Activated CD4-positive, alpha-beta memory T cell treated with anti-CD3 and anti-CD28 coated beads, Interleukin-2, amount 10 ng/mL, durations not matched to agents 7 days and 5 days (primary cell): ENCODE measurements at regions not wholly inside any gene's neighbourhood (a gene's known extent, or its start where the extent isn't known, plus 50 kb on each side); places are given as distances from the start of the nearest gene placed in this dataset.
"Not testable (repeated sequence)": the region's sequence is repeated elsewhere in the genome, so short reads cannot be mapped to it uniquely, and the experiment has no call there.

Experiments used
- CTCF ChIA-PET: fragments of 350-600 bp; sonication (Branson Sonifier 250); formaldehyde crosslinking; loops from one replicate; lab custom pipeline; 2021; ENCODE audit warnings: antibody characterized with exemption, inconsistent platforms; lab: Charles Lee
- POLR2A ChIA-PET: fragments of 350-600 bp; sonication (Branson Sonifier 250); formaldehyde crosslinking; loops from one replicate; lab custom pipeline; 2021; ENCODE audit warnings: antibody characterized with exemption; lab: Charles Lee
- DNase-seq: peaks from one replicate; pipeline ENCODE4 v3.0.0-alpha.2; 2020
- H3K27ac Mint-ChIP-seq: one replicate; pipeline ENCODE4 v1.8.0; 2021; ENCODE audit warnings: mild to moderate bottlenecking, mixed read lengths
- H3K27me3 Mint-ChIP-seq: one replicate; pipeline ENCODE4 v1.8.0; 2021; ENCODE audit warnings: mixed read lengths
- H3K36me3 Mint-ChIP-seq: one replicate; pipeline ENCODE4 v1.8.0; 2021; ENCODE audit warnings: low read depth, mixed read lengths
- H3K4me1 Mint-ChIP-seq: one replicate; pipeline ENCODE4 v1.8.0; 2021; ENCODE audit warnings: mixed read lengths
- H3K4me3 Mint-ChIP-seq: one replicate; pipeline ENCODE4 v1.8.0; 2021; ENCODE audit warnings: mild to moderate bottlenecking, mixed read lengths
- H3K9me3 Mint-ChIP-seq: one replicate; pipeline ENCODE4 v1.8.0; 2021; ENCODE audit warnings: mixed read lengths

- Mint-ChIP-seq H3K36me3 (no peaks in the 10 kb centered on the region), H3K27me3 (no peaks in the 10 kb centered on the region), H3K4me1 (no peaks in the 10 kb centered on the region), H3K4me3 (no peak overlapping the region), H3K27ac (no peak overlapping the region), H3K9me3 (no peaks in the 10 kb centered on the region)
- DNase-seq: no peak
- POLR2A ChIA-PET: no interaction called here
- CTCF ChIA-PET: no interaction called here
These were observed 308.9 kb downstream of the GLUD2 start for GRCh38 chrX:121356139-121356849.

GRCh38 chrX:121356850-121357171 is 309.4 kb downstream of the GLUD2 start:
- ChIA-PET POLR2A (no interaction called here), CTCF (no interaction called here)
- no peaks in the 10 kb centered on the region for H3K4me1 Mint-ChIP-seq
- no peak for DNase-seq
- H3K36me3 Mint-ChIP-seq: no peaks in the 10 kb centered on the region
- no peaks in the 10 kb centered on the region for H3K9me3 Mint-ChIP-seq
- no peaks in the 10 kb centered on the region for H3K27me3 Mint-ChIP-seq
- H3K4me3 Mint-ChIP-seq: no peak overlapping the region
- H3K27ac Mint-ChIP-seq: no peak overlapping the region

- Mint-ChIP-seq H3K9me3 (no peaks in the 10 kb centered on the region), H3K27me3 (no peaks in the 10 kb centered on the region), H3K4me3 (no peak overlapping the region), H3K36me3 (no peaks in the 10 kb centered on the region), H3K4me1 (no peaks in the 10 kb centered on the region), H3K27ac (no peak overlapping the region)
- CTCF ChIA-PET: no interaction called here
- DNase-seq: no peak
- POLR2A ChIA-PET: no interaction called here
These were observed 312.9 kb downstream of the GLUD2 start for GRCh38 chrX:121360280-121360679.

GRCh38 chrX:121365572-121366161 is 318.3 kb downstream of the GLUD2 start:
- DNase-seq: no peak
- no peak overlapping the region for H3K4me3 Mint-ChIP-seq
- no peaks in the 10 kb centered on the region for H3K27me3 Mint-ChIP-seq
- no peaks in the 10 kb centered on the region for H3K36me3 Mint-ChIP-seq
- H3K9me3 Mint-ChIP-seq: no peaks in the 10 kb centered on the region
- ChIA-PET CTCF (no interaction called here), POLR2A (no interaction called here)
- H3K4me1 Mint-ChIP-seq: no peaks in the 10 kb centered on the region
- H3K27ac Mint-ChIP-seq: no peak overlapping the region

GRCh38 chrX:121374471-121374870 is 327.1 kb downstream of the GLUD2 start:
- no peak for DNase-seq
- ChIA-PET CTCF (no interaction called here), POLR2A (no interaction called here)
- Mint-ChIP-seq H3K9me3 (no peaks in the 10 kb centered on the region), H3K27ac (no peak overlapping the region), H3K4me3 (no peak overlapping the region), H3K36me3 (no peaks in the 10 kb centered on the region), H3K4me1 (no peaks in the 10 kb centered on the region), H3K27me3 (no peaks in the 10 kb centered on the region)

GRCh38 chrX:121381915-121382314 is 334.5 kb downstream of the GLUD2 start:
- H3K4me3 Mint-ChIP-seq, H3K36me3 Mint-ChIP-seq, CTCF ChIA-PET, DNase-seq, H3K27me3 Mint-ChIP-seq, POLR2A ChIA-PET, H3K4me1 Mint-ChIP-seq, H3K9me3 Mint-ChIP-seq, H3K27ac Mint-ChIP-seq: not testable (repeated sequence)

GRCh38 chrX:121389976-121390714 is 342.7 kb downstream of the GLUD2 start:
- no peaks in the 10 kb centered on the region for H3K36me3 Mint-ChIP-seq
- H3K27me3 Mint-ChIP-seq: no peaks in the 10 kb centered on the region
- no peak overlapping the region for H3K27ac Mint-ChIP-seq
- H3K4me3 Mint-ChIP-seq: no peak overlapping the region
- ChIA-PET CTCF (no interaction called here), POLR2A (no interaction called here)
- H3K9me3 Mint-ChIP-seq: no peaks in the 10 kb centered on the region
- DNase-seq: no peak
- no peaks in the 10 kb centered on the region for H3K4me1 Mint-ChIP-seq

- ChIA-PET CTCF (no interaction called here), POLR2A (no interaction called here)
- H3K4me1 Mint-ChIP-seq: no peaks in the 10 kb centered on the region
- H3K9me3 Mint-ChIP-seq: no peaks in the 10 kb centered on the region
- H3K27ac Mint-ChIP-seq: no peak overlapping the region
- no peaks in the 10 kb centered on the region for H3K27me3 Mint-ChIP-seq
- no peak overlapping the region for H3K4me3 Mint-ChIP-seq
- DNase-seq: no peak
- H3K36me3 Mint-ChIP-seq: no peaks in the 10 kb centered on the region
These were observed 358.4 kb downstream of the GLUD2 start for GRCh38 chrX:121405826-121406225.

- ChIA-PET POLR2A (no interaction called here), CTCF (no interaction called here)
- Mint-ChIP-seq H3K27me3 (no peaks in the 10 kb centered on the region), H3K9me3 (no peaks in the 10 kb centered on the region), H3K4me1 (no peaks in the 10 kb centered on the region), H3K36me3 (no peaks in the 10 kb centered on the region), H3K27ac (no peak overlapping the region), H3K4me3 (no peak overlapping the region)
- DNase-seq: no peak
These were observed 360.2 kb downstream of the GLUD2 start for GRCh38 chrX:121407627-121408026.

GRCh38 chrX:121431514-121431913 is 384.1 kb downstream of the GLUD2 start:
- H3K9me3 Mint-ChIP-seq, H3K4me3 Mint-ChIP-seq, H3K27ac Mint-ChIP-seq, H3K27me3 Mint-ChIP-seq, DNase-seq, POLR2A ChIA-PET, H3K4me1 Mint-ChIP-seq, H3K36me3 Mint-ChIP-seq, CTCF ChIA-PET: not testable (repeated sequence)

- DNase-seq: no peak
- ChIA-PET CTCF (interaction anchor here (0.7 kb wide), 1 partner anchor 10 kb away, joined by 3 read pairs; no protein-coding TSS in a partner anchor), POLR2A (no interaction called here)
- H3K27ac Mint-ChIP-seq: no peak overlapping the region
- no peaks in the 10 kb centered on the region for H3K36me3 Mint-ChIP-seq
- H3K9me3 Mint-ChIP-seq: no peaks in the 10 kb centered on the region
- no peaks in the 10 kb centered on the region for H3K27me3 Mint-ChIP-seq
- H3K4me1 Mint-ChIP-seq: no peaks in the 10 kb centered on the region
- H3K4me3 Mint-ChIP-seq: no peak overlapping the region
These were observed 385.9 kb downstream of the GLUD2 start for GRCh38 chrX:121433289-121433688.

GRCh38 chrX:121437666-121438065 is 390.3 kb downstream of the GLUD2 start:
- H3K27me3 Mint-ChIP-seq, H3K4me1 Mint-ChIP-seq, H3K27ac Mint-ChIP-seq, DNase-seq, H3K36me3 Mint-ChIP-seq, H3K4me3 Mint-ChIP-seq, POLR2A ChIA-PET, CTCF ChIA-PET, H3K9me3 Mint-ChIP-seq: not testable (repeated sequence)

- H3K4me3 Mint-ChIP-seq: no peak overlapping the region
- H3K27me3 Mint-ChIP-seq: no peaks in the 10 kb centered on the region
- H3K36me3 Mint-ChIP-seq: no peaks in the 10 kb centered on the region
- no peaks in the 10 kb centered on the region for H3K4me1 Mint-ChIP-seq
- ChIA-PET CTCF (no interaction called here), POLR2A (no interaction called here)
- H3K9me3 Mint-ChIP-seq: no peaks in the 10 kb centered on the region
- H3K27ac Mint-ChIP-seq: no peak overlapping the region
- no peak for DNase-seq
These were observed 408.5 kb downstream of the GLUD2 start for GRCh38 chrX:121455890-121456289.

- Mint-ChIP-seq H3K4me1 (no peaks in the 10 kb centered on the region), H3K4me3 (no peak overlapping the region), H3K9me3 (no peaks in the 10 kb centered on the region), H3K27ac (no peak overlapping the region), H3K27me3 (no peaks in the 10 kb centered on the region), H3K36me3 (no peaks in the 10 kb centered on the region)
- POLR2A ChIA-PET: no interaction called here
- CTCF ChIA-PET: no interaction called here
- DNase-seq: no peak
These were observed 408.9 kb downstream of the GLUD2 start for GRCh38 chrX:121456315-121456714.
